Thyroid gland (tissue), 4 donors: ENCODE measurements at regions not wholly inside any gene's neighbourhood (a gene's known extent, or its start where the extent isn't known, plus 50 kb on each side); places are given as distances from the start of the nearest gene placed in this dataset.
"Not testable (repeated sequence)": the region's sequence is repeated elsewhere in the genome, so short reads cannot be mapped to it uniquely, and the experiment has no call there.

ENCODE experiments used
- DNase-seq, 2 donors: peaks; one replicate each; pipeline ENCODE4 v3.0.0-alpha.2; 2019
- H3K27ac ChIP-seq, 3 donors: fragments of 200-600 bp; sonication (generic); 1 replicate in 2 of 3; 2 replicates in 1 of 3; pipeline ENCODE4 v1.5.1; 2016 to 2019; ENCODE audit warnings: mild to moderate bottlenecking in 1 of 3, moderate library complexity in 1 of 3
- H3K27me3 ChIP-seq: fragments of 200-600 bp; sonication (generic); one replicate; pipeline ENCODE4 v1.5.1; 2019
- H3K36me3 ChIP-seq, 2 donors: fragments of 200-600 bp; sonication (generic); one replicate each; pipeline ENCODE4 v1.5.1; 2016 to 2019
- H3K4me1 ChIP-seq, 2 donors: fragments of 200-600 bp; sonication (generic); one replicate each; pipeline ENCODE4 v1.5.1; 2017 to 2019
- H3K4me3 ChIP-seq, 3 donors: fragments of 200-600 bp; sonication (generic); replicated peaks in 1 of 3; 1 replicate in 2 of 3; 2 replicates in 1 of 3; pipeline ENCODE4 v1.5.1; 2016; ENCODE audit warnings: mild to moderate bottlenecking in 1 of 3
- H3K9me3 ChIP-seq: fragments of 200-600 bp; sonication (generic); one replicate; pipeline ENCODE4 v1.5.1; 2017
- CTCF ChIP-seq, 6 experiments: fragments of 200-600 bp in 3 of 6; fragments of 450-650 bp in 3 of 6; sonication (generic) in 3 of 6; IDR thresholded peaks; one replicate each; pipeline ENCODE4 v1.5.1; 2016 to 2019; ENCODE audit warnings: antibody characterized with exemption in 6 of 6, mild to moderate bottlenecking in 2 of 6, inconsistent platforms in 1 of 6, moderate library complexity in 1 of 6
- POLR2A ChIP-seq, 2 donors: fragments of 450-650 bp; IDR thresholded peaks; one replicate each; pipeline ENCODE4 v1.6.1; 2017; ENCODE audit warnings: antibody characterized with exemption in 2 of 2, mild to moderate bottlenecking in 2 of 2, moderate library complexity in 1 of 2
- WGBS, 2 donors: methylation state at CpG; one replicate each; pipeline ENCODE4 v1.1.5; 2017; 5-methylcytosine and 5-hydroxymethylcytosine counted together
- intact Hi-C: fragments of 100-400 bp; cut with DNase I; formaldehyde crosslinking; loops from one replicate; pipeline ENCODE4 v1.15.1; 2023

- WGBS, 2 donors, result 52 to 55% methylated on average over 5 of the region's 5 CpGs
- no peak for TF ChIP-seq POLR2A (IDR thresholded peaks at IDR 0.05)
- Histone ChIP-seq H3K27me3 (no peaks in the 10 kb centered on the region), H3K4me1 (no peaks in the 10 kb centered on the region), H3K36me3 (no peaks in the 10 kb centered on the region), H3K27ac (no peak overlapping the region), H3K9me3 (no peaks in the 10 kb centered on the region), H3K4me3 (no peak overlapping the region)
- intact Hi-C loops, result no loop called here
- no peak for DNase-seq
Observed at GRCh38 chr14:34049790-34050189, 98.9 kb upstream of the EGLN3 start.

- H3K9me3 ChIP-seq, H3K27me3 ChIP-seq, H3K4me3 ChIP-seq, DNase-seq, H3K27ac ChIP-seq, H3K36me3 ChIP-seq, H3K4me1 ChIP-seq, intact Hi-C loops: not testable (repeated sequence)
- WGBS, 2 donors, result 95 to 96% methylated on average over 7 of the region's 7 CpGs
Observed at GRCh38 chr14:34049187-34049586, 98.3 kb upstream of the EGLN3 start.

GRCh38 chr14:34046799-34047520 is 96.1 kb upstream of the EGLN3 start:
- Histone ChIP-seq H3K36me3 (no peaks in the 10 kb centered on the region), H3K4me3 (no peak overlapping the region), H3K27ac (no peak overlapping the region), H3K4me1 (no peaks in the 10 kb centered on the region), H3K27me3 (no peaks in the 10 kb centered on the region), H3K9me3 (no peaks in the 10 kb centered on the region)
- 99 to 100% methylated on average over 3 of the region's 3 CpGs for WGBS, 2 donors
- TF ChIP-seq POLR2A (IDR thresholded peaks at IDR 0.05) (no peak), CTCF (IDR thresholded peaks at IDR 0.05) (no peak)
- DNase-seq, result no peak
- intact Hi-C loops, result no loop called here

GRCh38 chr14:34044666-34045306 is 93.9 kb upstream of the EGLN3 start:
- Histone ChIP-seq H3K36me3 (no peaks in the 10 kb centered on the region), H3K9me3 (no peaks in the 10 kb centered on the region), H3K27me3 (no peaks in the 10 kb centered on the region), H3K4me3 (no peak overlapping the region), H3K4me1 (no peaks in the 10 kb centered on the region), H3K27ac (no peak overlapping the region)
- intact Hi-C loops, result no loop called here
- 92 to 94% methylated on average over 9 of the region's 9 CpGs for WGBS, 2 donors
- no peak for TF ChIP-seq POLR2A (IDR thresholded peaks at IDR 0.05)
- no peak for TF ChIP-seq CTCF (IDR thresholded peaks at IDR 0.05)
- DNase-seq, result no peak

GRCh38 chr14:34044373-34044637 is 93.4 kb upstream of the EGLN3 start:
- no peak for TF ChIP-seq CTCF (IDR thresholded peaks at IDR 0.05)
- no peak for TF ChIP-seq POLR2A (IDR thresholded peaks at IDR 0.05)
- WGBS, 2 donors, result 93 to 94% methylated on average over 4 of the region's 4 CpGs
- H3K36me3 ChIP-seq, result no peaks in the 10 kb centered on the region

GRCh38 chr14:34043627-34044372 is 92.9 kb upstream of the EGLN3 start:
- Histone ChIP-seq H3K4me3 (no peak overlapping the region), H3K27ac (no peak overlapping the region), H3K27me3 (no peaks in the 10 kb centered on the region), H3K4me1 (no peaks in the 10 kb centered on the region), H3K36me3 (no peaks in the 10 kb centered on the region), H3K9me3 (no peaks in the 10 kb centered on the region)
- 59 to 66% methylated on average over 4 of the region's 4 CpGs for WGBS, 2 donors
- intact Hi-C loops, result no loop called here
- no peak for DNase-seq
- TF ChIP-seq CTCF (IDR thresholded peaks at IDR 0.05) (no peak), POLR2A (IDR thresholded peaks at IDR 0.05) (no peak)

More at GRCh38 chr14:34044373-34044637, 93.4 kb upstream of the EGLN3 start:
- no peak for DNase-seq
- H3K27ac ChIP-seq, result no peak overlapping the region
- H3K9me3 ChIP-seq, result no peaks in the 10 kb centered on the region
- H3K4me1 ChIP-seq, result no peaks in the 10 kb centered on the region
- H3K4me3 ChIP-seq, result no peak overlapping the region
- H3K27me3 ChIP-seq, result no peaks in the 10 kb centered on the region
- intact Hi-C loops, result no loop called here
